ENCODE measurements at regions not wholly inside any gene's neighbourhood (a gene's known extent, or its start where the extent isn't known, plus 50 kb on each side); places are given as distances from the start of the nearest gene placed in this dataset.
"Not testable (repeated sequence)": the region's sequence is repeated elsewhere in the genome, so short reads cannot be mapped to it uniquely, and the experiment has no call there.

GRCh38 chr21:20463362-20463761 is 534.8 kb upstream of the NCAM2 start:
- H3K4me1 ChIP-seq = no peaks in the 10 kb centered on the region
- no peak for DNase-seq
- TF ChIP-seq, protein P1, sequence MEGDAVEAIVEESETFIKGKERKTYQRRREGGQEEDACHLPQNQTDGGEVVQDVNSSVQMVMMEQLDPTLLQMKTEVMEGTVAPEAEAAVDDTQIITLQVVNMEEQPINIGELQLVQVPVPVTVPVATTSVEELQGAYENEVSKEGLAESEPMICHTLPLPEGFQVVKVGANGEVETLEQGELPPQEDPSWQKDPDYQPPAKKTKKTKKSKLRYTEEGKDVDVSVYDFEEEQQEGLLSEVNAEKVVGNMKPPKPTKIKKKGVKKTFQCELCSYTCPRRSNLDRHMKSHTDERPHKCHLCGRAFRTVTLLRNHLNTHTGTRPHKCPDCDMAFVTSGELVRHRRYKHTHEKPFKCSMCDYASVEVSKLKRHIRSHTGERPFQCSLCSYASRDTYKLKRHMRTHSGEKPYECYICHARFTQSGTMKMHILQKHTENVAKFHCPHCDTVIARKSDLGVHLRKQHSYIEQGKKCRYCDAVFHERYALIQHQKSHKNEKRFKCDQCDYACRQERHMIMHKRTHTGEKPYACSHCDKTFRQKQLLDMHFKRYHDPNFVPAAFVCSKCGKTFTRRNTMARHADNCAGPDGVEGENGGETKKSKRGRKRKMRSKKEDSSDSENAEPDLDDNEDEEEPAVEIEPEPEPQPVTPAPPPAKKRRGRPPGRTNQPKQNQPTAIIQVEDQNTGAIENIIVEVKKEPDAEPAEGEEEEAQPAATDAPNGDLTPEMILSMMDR (IDR thresholded peaks at IDR 0.05) = no peak
- TF ChIP-seq POLR2A (IDR thresholded peaks at IDR 0.05) = no peak
- H3K27ac ChIP-seq = no peak overlapping the region
- H3K36me3 ChIP-seq = no peaks in the 10 kb centered on the region
- ATAC-seq = no peak
- intact Hi-C loops (cut with DNase I) = no loop called here
- H3K9me3 ChIP-seq = no peaks in the 10 kb centered on the region
- no peaks in the 10 kb centered on the region for H3K27me3 ChIP-seq
- H3K4me3 ChIP-seq = no peak overlapping the region

- 72 to 78% (median 76%) methylated on average over 4 of the region's 4 CpGs for WGBS, 4 donors
- TF ChIP-seq, protein P1 (IDR thresholded peaks at IDR 0.05) = no peak
- no peak for TF ChIP-seq POLR2A (IDR thresholded peaks at IDR 0.05)
- H3K9me3 ChIP-seq = no peaks in the 10 kb centered on the region
- intact Hi-C loops (cut with DNase I) = no loop called here
- no peaks in the 10 kb centered on the region for H3K36me3 ChIP-seq
- no peak overlapping the region for H3K4me3 ChIP-seq
- H3K27me3 ChIP-seq = no peaks in the 10 kb centered on the region
- H3K27ac ChIP-seq = no peak overlapping the region
- H3K4me1 ChIP-seq = no peaks in the 10 kb centered on the region
- ATAC-seq (no peak), DNase-seq (no peak)
Measured at GRCh38 chr21:20469361-20469760, 528.8 kb upstream of the NCAM2 start.

- no peaks in the 10 kb centered on the region for H3K27me3 ChIP-seq
- no peak for ATAC-seq
Measured at GRCh38 chr21:20486303-20486702, 511.9 kb upstream of the NCAM2 start.

GRCh38 chr21:20502915-20503314 is 495.3 kb upstream of the NCAM2 start:
- H3K9me3 ChIP-seq = peaks cover 0 to 39% (median 8%) of the 10 kb centered on the region in 12 donors
- H3K27me3 ChIP-seq; H3K36me3 ChIP-seq; H3K27ac ChIP-seq; ATAC-seq; intact Hi-C loops (cut with DNase I); H3K4me3 ChIP-seq; H3K4me1 ChIP-seq; DNase-seq: not testable (repeated sequence)
- 50 to 60% (median 56%) methylated on average over 3 of the region's 3 CpGs for WGBS, 4 donors

More at GRCh38 chr21:20486303-20486702, 511.9 kb upstream of the NCAM2 start:
- peaks cover 0 to 13% (median 0%) of the 10 kb centered on the region in 12 donors for H3K9me3 ChIP-seq
- no peaks in the 10 kb centered on the region for H3K36me3 ChIP-seq
- intact Hi-C loops (cut with DNase I) = no loop called here
- H3K4me3 ChIP-seq = no peak overlapping the region
- H3K4me1 ChIP-seq = no peaks in the 10 kb centered on the region
- no peak overlapping the region for H3K27ac ChIP-seq
- no peak for TF ChIP-seq POLR2A (IDR thresholded peaks at IDR 0.05)
- TF ChIP-seq, protein P1 (IDR thresholded peaks at IDR 0.05) = no peak
- DNase-seq = no peak

DNA sequence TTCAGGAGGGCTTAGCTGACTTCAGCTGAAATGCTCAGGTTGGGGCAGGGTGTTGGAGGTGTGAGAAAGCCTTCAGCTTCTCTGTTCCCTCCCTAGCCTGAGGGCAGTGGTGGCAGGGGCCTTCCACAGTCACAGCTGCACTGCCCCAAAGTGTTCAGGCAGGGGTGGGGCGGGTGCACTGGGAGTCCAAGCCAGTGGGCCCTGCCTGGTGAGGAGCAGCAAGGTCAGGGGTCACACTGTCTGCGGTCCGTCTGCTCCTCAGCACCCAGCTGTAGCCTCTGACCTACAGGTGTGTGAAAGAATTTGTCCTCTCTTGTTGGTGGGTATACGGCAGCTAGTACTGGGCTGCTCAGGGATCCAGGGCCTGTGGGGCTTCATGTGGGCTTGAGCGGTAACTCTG is 490.4 kb upstream of the NCAM2 start:
- H3K9me3 ChIP-seq = peaks cover 0 to 23% (median 3%) of the 10 kb centered on the region in 12 donors
- no peak for ATAC-seq
- H3K4me3 ChIP-seq = no peak overlapping the region
- H3K4me1 ChIP-seq = no peaks in the 10 kb centered on the region
- no peak overlapping the region for H3K27ac ChIP-seq
- H3K27me3 ChIP-seq = no peaks in the 10 kb centered on the region
- DNase-seq = no peak
- TF ChIP-seq, protein P1 (IDR thresholded peaks at IDR 0.05) = no peak
- TF ChIP-seq POLR2A (IDR thresholded peaks at IDR 0.05) = no peak
- intact Hi-C loops (cut with DNase I) = no loop called here
- H3K36me3 ChIP-seq = no peaks in the 10 kb centered on the region
- 87 to 97% (median 93%) methylated on average over 2 to 5 of the region's 5 CpGs for WGBS, 4 donors

All from heart left ventricle (tissue), 16 donors.